Brain microvascular endothelial cell (primary cell): ENCODE measurements at regions not wholly inside any gene's neighbourhood (a gene's known extent, or its start where the extent isn't known, plus 50 kb on each side); places are given as distances from the start of the nearest gene placed in this dataset.

ENCODE experiments used
- DNase-seq: peaks from one replicate; pipeline ENCODE4 v3.0.0-alpha.2; 2020
- H3K27ac ChIP-seq: fragments of 250-450 bp; sonication (Bioruptor Pico); 2 replicates; pipeline ENCODE4 v1.5.1; 2020; ENCODE audit warnings: mild to moderate bottlenecking, moderate library complexity
- H3K27me3 ChIP-seq: fragments of 250-450 bp; sonication (Bioruptor Pico); replicated peaks from 2 replicates; pipeline ENCODE4 v1.5.1; 2020; ENCODE audit warnings: mild to moderate bottlenecking
- H3K36me3 ChIP-seq: fragments of 250-450 bp; sonication (Bioruptor Pico); replicated peaks from 2 replicates; pipeline ENCODE4 v1.5.1; 2020; ENCODE audit warnings: mild to moderate bottlenecking
- H3K4me3 ChIP-seq: 2 replicates; pipeline ENCODE4 v1.5.1; 2011; ENCODE audit warnings: low read depth, mild to moderate bottlenecking, control low read depth, low read length, moderate library complexity
- in situ Hi-C: cut with HindIII; loops from 2 replicates; pipeline ENCODE4 v1.10.0; 2017; ENCODE audit warnings: low sequenced_read_pairs, low pct_ligation_motif_present
- TF ChIP-seq, protein P1 (sequence below): IDR thresholded peaks from 2 replicates; pipeline ENCODE4 v1.5.1; 2011; ENCODE audit warnings: low read depth, mild to moderate bottlenecking, moderate library complexity, low read length, control low read depth, inconsistent platforms; ENCODE audit errors: missing control alignments

DNA sequence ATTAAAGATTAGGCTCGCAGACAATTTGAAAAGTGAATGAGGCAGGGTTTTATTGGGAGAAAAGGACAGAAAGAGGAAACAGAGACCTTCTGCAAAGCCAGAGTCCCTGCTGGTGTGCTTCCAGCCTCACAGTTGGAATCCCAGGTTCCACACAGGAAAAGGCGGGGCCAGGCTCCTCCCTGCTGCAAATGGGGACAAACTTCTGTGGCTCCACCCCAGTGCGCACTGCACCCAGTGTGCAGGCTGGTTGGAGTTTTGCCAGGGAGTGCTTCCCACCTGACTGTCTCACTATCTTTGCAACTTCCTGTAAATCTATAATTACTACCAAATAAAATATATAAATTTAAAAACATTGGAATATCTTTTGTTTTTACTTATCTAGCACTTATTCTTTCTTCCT, 386.0 kb upstream of the GRIN3A start:
- no peak for DNase-seq
- no peak overlapping the region for H3K27ac ChIP-seq
- no peaks in the 10 kb centered on the region for H3K27me3 ChIP-seq
- in situ Hi-C loops = no loop called here
- H3K36me3 ChIP-seq = no peaks in the 10 kb centered on the region
- TF ChIP-seq, protein P1, sequence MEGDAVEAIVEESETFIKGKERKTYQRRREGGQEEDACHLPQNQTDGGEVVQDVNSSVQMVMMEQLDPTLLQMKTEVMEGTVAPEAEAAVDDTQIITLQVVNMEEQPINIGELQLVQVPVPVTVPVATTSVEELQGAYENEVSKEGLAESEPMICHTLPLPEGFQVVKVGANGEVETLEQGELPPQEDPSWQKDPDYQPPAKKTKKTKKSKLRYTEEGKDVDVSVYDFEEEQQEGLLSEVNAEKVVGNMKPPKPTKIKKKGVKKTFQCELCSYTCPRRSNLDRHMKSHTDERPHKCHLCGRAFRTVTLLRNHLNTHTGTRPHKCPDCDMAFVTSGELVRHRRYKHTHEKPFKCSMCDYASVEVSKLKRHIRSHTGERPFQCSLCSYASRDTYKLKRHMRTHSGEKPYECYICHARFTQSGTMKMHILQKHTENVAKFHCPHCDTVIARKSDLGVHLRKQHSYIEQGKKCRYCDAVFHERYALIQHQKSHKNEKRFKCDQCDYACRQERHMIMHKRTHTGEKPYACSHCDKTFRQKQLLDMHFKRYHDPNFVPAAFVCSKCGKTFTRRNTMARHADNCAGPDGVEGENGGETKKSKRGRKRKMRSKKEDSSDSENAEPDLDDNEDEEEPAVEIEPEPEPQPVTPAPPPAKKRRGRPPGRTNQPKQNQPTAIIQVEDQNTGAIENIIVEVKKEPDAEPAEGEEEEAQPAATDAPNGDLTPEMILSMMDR = no peak
- H3K4me3 ChIP-seq = no peak overlapping the region

DNA sequence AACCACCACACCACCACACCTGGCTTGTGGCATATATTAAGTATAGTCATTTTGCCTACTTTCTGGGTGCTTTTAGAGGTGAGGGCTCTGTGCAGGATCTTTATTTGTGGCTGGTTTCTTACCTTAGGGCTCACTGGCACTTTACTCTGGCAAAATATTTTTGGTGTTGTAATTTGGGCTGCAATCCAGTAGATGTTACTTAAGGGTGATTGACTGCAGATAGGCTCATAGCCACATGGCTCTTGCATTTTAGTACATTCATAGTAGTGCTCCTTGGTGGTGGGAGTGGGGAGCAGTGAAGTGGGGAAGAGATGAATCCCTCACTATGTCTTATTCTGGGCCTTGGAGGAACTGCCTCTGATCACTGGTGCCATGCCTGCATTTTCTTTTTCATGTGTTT, 376.1 kb upstream of the GRIN3A start:
- Histone ChIP-seq H3K36me3 (no peaks in the 10 kb centered on the region), H3K27ac (no peak overlapping the region), H3K4me3 (no peak overlapping the region), H3K27me3 (no peaks in the 10 kb centered on the region)
- DNase-seq = no peak
- in situ Hi-C loops = no loop called here
- TF ChIP-seq, protein P1 = no peak

DNA sequence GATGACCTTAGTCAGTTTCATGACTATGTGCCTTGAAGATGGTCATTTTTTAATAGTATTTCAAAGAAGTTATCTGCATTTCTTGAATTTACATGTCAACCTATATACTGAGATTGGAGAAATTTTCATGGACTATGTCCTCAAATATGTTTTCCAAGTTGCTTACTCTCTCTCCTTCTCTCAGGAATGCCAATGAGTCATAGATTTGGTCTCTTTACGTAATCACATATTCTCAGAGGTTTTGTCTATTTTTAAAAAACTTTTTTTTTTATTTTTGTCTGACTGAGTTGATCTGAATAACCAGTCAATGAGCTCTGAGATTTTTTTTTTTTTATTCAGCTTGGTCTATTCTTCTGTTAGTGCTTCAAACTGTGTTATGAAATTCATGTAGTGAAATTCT, 374.7 kb upstream of the GRIN3A start:
- TF ChIP-seq, protein P1 = no peak
- Histone ChIP-seq H3K27me3 (no peaks in the 10 kb centered on the region), H3K27ac (no peak overlapping the region), H3K36me3 (no peaks in the 10 kb centered on the region), H3K4me3 (no peak overlapping the region)
- in situ Hi-C loops = no loop called here
- DNase-seq = no peak

DNA sequence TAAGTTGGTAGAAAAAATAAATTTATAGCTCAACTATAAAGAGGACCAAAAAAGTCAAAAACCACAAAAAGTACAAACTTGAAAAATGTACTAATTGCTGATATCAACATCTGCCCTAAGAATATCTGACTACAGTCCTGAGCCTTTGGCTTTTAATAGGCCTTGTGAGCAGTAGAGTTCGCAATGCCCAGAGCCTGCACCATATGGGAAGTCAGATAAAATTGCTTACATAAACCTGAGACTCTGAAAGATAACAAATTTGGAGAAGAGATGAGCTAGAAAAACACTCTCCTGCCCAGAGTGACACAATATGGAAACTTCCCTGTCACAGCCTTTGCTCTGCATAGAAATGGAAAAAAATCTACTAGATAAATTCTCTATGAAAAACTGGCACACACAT, 368.0 kb upstream of the GRIN3A start:
- in situ Hi-C loops = no loop called here
- no peaks in the 10 kb centered on the region for H3K36me3 ChIP-seq
- DNase-seq = no peak
- no peak overlapping the region for H3K4me3 ChIP-seq
- TF ChIP-seq, protein P1 = no peak
- H3K27ac ChIP-seq = no peak overlapping the region
- H3K27me3 ChIP-seq = no peaks in the 10 kb centered on the region

DNA sequence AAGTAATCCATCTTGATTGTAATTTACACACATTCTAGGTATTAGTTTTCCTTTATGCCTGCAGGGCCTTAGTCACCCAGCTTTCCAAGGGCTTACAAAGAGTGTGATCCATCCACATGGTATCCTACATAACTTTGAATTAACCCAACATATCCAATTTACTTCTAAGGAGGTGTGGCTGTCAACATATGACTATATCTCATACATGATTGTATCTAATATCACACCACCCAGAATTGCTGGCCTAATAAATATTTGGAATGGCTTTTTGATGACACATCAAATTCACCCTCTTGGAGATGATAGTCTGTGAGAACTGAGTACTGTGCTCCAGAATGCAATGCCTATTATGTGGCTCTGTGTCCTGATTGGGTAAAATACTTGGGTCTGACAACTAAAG, 363.3 kb upstream of the GRIN3A start:
- no peaks in the 10 kb centered on the region for H3K36me3 ChIP-seq
- DNase-seq = peak; percentile 53
- TF ChIP-seq, protein P1 = no peak
- no peaks in the 10 kb centered on the region for H3K27me3 ChIP-seq
- H3K4me3 ChIP-seq = no peak overlapping the region
- in situ Hi-C loops = no loop called here
- H3K27ac ChIP-seq = no peak overlapping the region

DNA sequence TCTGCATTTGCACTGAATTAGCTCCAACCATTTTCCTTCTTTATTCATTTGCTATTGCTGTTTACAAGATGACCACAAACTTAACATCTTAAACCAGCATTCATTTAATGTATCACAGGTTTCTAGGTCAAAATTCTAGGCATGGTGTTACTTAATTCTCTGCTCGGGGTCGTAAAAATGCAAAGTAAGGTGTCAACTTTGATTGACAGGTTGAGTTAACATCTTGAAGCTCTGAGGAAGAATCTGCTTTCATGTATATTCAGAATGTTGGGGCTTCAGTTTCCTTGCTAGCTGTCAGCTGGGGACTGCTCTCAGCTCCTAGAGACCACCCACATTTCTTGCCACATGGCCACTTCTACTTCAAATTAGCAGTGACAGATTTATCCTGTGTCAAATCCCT, 348.7 kb upstream of the GRIN3A start:
- Histone ChIP-seq H3K27ac (no peak overlapping the region), H3K4me3 (no peak overlapping the region), H3K36me3 (no peaks in the 10 kb centered on the region), H3K27me3 (no peaks in the 10 kb centered on the region)
- in situ Hi-C loops = no loop called here
- TF ChIP-seq, protein P1 = no peak
- DNase-seq = no peak
